ENCODE measurements at regions not wholly inside any gene's neighbourhood (a gene's known extent, or its start where the extent isn't known, plus 50 kb on each side); places are given as distances from the start of the nearest gene placed in this dataset.

DNA sequence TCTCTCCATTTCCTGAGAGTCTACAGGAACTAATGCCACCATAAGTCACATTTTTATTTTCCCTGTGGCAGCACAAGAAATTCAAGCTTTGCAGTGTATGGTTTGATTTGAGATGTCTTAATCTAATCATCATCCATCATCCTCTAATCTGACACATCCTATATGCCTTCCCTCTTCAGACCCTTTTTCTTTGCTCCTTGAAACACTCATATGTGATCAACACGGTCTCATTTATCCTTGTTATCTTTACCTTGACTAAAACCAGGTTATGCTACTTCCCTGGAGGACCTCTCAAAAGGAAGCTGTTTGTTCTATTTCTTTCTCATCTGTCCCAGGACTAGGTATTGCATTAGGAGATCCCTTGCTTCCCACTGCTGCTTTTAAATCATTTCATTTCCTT lies 146.9 kb upstream of the MRPS30 start:
- no peak for DNase-seq (ENCODE audit: extremely low read depth, low read depth)

DNA sequence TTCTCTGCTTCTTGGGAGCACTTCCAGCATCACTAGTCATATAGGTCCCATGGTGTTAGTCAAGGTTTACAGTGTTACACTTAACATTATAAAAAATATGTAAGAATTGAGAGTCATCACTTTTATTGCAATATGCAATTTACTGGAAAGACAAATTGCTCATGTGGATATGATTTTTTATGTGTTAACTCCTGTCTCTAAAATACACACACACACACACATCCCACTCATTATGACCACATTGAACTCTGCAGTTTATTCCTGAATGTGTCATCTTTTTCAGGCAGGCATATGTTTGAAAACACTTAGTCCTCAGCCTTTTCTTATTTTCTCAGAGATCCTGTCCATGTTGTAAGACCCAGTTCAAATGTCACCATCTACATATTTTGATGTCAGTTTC lies 148.5 kb upstream of the MRPS30 start:
- no peak for DNase-seq (ENCODE audit: extremely low read depth, low read depth)

GRCh38 chr5:44659334-44659733 lies 149.4 kb upstream of the MRPS30 start:
- no peak for DNase-seq (ENCODE audit: extremely low read depth, low read depth)

- no peak for DNase-seq (ENCODE audit: extremely low read depth, low read depth)
These were observed 156.1 kb upstream of the MRPS30 start for GRCh38 chr5:44652674-44653073.

GRCh38 chr5:44646016-44646415 lies 162.7 kb upstream of the MRPS30 start:
- DNase-seq (ENCODE audit: extremely low read depth, low read depth), result no peak

- no peak for DNase-seq (ENCODE audit: extremely low read depth, low read depth)
These were observed 163.2 kb upstream of the MRPS30 start for GRCh38 chr5:44645502-44645901.

- DNase-seq (ENCODE audit: extremely low read depth, low read depth), result no peak
These were observed 164.1 kb upstream of the MRPS30 start for GRCh38 chr5:44644628-44645027.

GRCh38 chr5:44641820-44642219 lies 166.9 kb upstream of the MRPS30 start:
- no peak for DNase-seq (ENCODE audit: extremely low read depth, low read depth)

GRCh38 chr5:44640945-44641456 lies 167.7 kb upstream of the MRPS30 start:
- DNase-seq (ENCODE audit: extremely low read depth, low read depth), result no peak

DNA sequence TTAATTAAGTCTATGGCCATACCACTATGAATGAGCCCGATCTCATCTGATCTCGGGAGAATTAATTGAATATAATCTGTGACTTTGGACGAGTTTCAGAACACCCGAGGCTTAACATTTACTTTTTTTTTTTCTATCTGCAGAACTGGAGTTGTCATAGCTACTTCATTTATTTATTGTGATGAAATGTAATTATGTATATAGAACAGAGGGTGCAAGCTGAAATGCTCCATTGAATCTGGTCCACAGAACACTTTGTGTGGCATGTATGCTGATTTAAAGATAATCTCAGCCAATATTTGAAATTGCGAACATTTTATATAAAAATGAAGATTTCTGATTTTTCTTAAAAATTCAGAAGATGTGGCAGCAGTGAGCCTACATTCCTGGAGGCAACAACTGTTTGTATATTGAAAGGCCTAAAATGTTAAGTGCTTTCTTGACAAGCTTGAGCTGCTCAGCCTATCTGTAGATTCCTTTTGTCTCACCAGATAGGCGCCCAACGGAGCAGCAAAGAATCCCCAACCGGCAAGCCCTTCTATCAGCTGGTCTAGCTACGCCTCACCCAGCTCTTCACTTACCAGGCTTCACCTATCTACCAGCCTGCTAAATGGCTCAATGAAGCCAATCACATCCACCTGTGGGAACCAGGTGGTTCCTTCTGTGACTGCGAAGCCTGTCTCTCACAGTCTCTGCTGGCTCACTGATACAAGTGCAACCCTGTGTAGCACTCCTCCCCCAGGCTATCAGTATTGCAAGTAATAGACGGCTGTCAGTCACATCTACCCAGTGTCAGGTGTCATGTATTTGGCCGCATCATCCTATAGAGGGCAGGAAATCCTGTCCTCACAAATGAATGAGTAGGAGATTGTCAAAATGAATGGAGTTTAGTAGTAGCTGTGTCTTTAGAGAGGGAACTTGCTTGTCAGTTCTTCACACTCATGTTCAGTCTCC lies 170.6 kb upstream of the MRPS30 start:
- DNase-seq (ENCODE audit: extremely low read depth, low read depth), result no peak

GRCh38 chr5:44632344-44632743 lies 176.4 kb upstream of the MRPS30 start:
- DNase-seq (ENCODE audit: extremely low read depth, low read depth), result no peak

DNA sequence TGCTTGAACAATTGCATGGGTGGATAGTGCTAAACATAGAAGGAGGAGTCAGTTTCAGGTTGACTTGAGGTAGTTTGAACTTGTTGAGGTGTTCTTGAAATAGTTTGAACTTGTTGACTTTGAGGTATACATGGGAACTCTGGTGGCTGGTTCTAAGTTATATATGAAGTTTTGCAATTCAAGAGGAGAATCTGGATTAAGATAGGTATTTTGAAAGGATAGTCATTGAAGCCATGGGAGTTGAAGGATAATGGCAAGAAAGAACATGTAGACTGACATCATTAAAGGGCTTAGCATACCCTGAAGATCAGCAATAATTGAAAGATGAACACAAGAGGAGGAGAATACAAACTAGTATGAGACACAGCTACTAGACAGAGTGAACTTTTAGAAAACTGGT lies 181.9 kb upstream of the MRPS30 start:
- DNase-seq (ENCODE audit: extremely low read depth, low read depth), result no peak

GRCh38 chr5:44622331-44622730 lies 186.4 kb upstream of the MRPS30 start:
- no peak for DNase-seq (ENCODE audit: extremely low read depth, low read depth)

DNA sequence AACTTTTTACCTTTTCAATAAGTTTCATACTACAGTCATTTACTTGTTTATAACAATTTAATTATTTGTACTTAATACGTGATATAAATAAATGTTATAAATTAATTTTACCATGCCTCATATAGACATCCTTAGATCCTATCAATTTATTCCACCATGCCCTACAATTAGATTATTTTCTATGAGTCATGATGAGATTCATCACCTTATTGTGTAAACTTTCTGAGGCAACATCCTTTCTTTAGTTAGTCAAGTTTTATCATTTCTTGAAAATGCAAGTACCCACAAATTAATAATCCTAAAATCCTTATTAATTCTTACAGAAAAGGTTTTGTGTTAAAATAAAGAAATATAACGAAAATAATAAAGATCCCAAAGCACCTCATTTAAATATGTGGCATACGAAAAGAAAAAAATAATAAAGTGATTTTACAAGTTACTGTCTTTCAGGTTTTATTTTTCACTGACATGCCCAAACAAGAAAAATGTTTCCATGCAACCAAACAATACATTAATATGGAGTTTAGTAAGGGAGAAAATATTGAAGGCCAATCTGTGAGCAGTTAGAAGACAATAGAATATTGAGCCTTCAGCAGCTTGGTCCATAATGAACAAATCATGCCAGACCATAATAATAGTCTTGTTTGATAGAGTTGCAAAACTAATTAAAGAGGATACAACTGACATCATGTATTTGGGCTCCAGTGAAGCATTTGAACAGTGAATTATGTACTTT lies 188.7 kb upstream of the MRPS30 start:
- DNase-seq (ENCODE audit: extremely low read depth, low read depth), result no peak

GRCh38 chr5:44614845-44615244 lies 193.9 kb upstream of the MRPS30 start:
- no peak for DNase-seq (ENCODE audit: extremely low read depth, low read depth)

DNA sequence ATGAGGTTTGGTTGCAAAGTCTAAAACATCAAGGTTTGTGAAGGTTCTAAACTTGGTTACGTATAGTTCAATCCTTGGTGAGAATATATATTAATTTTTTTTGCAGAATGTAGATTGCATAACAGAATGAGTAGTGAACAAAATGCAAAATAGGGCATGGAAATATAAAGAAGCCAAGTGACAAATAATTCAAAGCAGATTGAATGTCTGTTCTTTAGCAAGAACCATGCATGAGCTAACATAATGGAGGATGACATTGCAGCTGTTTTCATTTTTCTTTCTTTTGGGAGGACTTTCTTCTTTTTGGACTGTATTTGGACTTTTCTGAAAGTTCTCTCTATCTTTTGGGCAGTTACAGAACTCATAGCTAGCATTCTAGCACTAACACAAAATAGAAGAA lies 194.8 kb upstream of the MRPS30 start:
- DNase-seq (ENCODE audit: extremely low read depth, low read depth), result no peak

GRCh38 chr5:44605926-44606325 lies 202.8 kb upstream of the MRPS30 start:
- DNase-seq (ENCODE audit: extremely low read depth, low read depth), result no peak

GRCh38 chr5:44603496-44604272 lies 205.1 kb upstream of the MRPS30 start:
- no peak for DNase-seq (ENCODE audit: extremely low read depth, low read depth)

- DNase-seq (ENCODE audit: extremely low read depth, low read depth), result no peak
These were observed 185.5 kb upstream of the FGF10 start for GRCh38 chr5:44574678-44575077.

- no peak for DNase-seq (ENCODE audit: extremely low read depth, low read depth)
These were observed 179.3 kb upstream of the FGF10 start for GRCh38 chr5:44568519-44568918.

GRCh38 chr5:44565902-44566301 lies 176.7 kb upstream of the FGF10 start:
- DNase-seq (ENCODE audit: extremely low read depth, low read depth), result no peak

Data from NCI-H460 (cell line).